ENCODE measurements at regions not wholly inside any gene's neighbourhood (a gene's known extent, or its start where the extent isn't known, plus 50 kb on each side); places are given as distances from the start of the nearest gene placed in this dataset.

GRCh38 chr17:14715561-14715960 lies 414.7 kb downstream of the HS3ST3B1 start:
- no peak for DNase-seq (ENCODE audit: extremely low spot score, insufficient read length, low read depth)
- FAIRE-seq, result no peak

DNA sequence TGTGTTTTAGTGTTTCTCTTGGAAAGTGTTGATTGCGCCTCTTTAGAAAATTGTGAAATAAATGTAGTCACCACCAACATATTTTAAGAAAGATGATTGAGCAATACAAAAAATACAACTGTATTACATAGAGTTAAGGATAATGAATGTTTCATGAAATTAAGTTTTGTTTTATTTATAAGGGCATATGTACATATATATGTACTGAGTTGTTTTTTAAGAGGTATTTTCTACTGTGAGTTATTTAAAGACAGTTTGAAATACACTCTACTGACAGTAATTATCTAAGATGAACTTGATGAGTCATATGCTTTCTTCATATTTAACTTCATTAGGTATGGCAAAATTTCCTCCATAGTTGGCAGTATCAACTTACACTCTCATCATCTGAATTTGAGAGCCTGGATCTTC lies 411.7 kb downstream of the HS3ST3B1 start:
- no peak for FAIRE-seq
- no peak for DNase-seq (ENCODE audit: extremely low spot score, insufficient read length, low read depth)

DNA sequence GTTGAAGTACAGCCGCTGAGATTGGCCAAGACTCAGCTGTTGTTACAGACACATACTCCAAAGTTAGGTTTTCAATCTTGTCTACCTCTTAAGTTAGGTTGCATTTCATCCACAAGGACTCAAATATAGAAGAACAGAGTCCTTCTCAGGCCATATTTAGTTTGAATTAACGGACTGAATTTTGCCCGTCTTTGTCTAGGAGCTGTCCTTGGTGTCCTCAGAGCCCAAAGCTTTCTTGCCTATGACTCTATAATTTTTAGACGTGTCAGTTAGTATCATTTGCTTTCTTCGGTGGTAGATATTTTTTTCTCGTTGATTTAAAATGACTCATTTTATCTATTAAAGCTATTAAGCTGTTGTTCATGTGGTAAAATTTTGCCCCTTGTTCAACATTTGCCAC lies 403.2 kb downstream of the HS3ST3B1 start:
- DNase-seq (ENCODE audit: extremely low spot score, insufficient read length, low read depth) (no peak), FAIRE-seq (no peak)

DNA sequence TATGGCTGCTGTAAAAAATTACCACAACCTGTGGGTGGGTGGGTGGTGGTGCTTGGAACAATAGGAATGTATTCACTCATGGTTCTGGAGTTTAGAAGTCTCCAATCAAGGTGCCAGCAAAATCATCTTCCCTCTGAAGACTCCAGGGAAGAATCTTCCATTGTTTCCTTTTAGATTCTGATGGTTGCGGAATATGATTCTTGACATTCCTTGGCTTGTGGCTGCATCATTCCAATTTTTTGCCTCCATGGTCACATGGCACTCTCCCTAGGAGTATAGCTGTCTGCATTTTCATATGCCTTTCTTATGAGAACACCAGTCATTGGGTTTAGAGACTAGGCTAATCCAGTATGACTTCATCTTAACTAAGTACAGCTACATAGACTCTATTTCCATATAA lies 401.0 kb downstream of the HS3ST3B1 start:
- FAIRE-seq, result no peak
- DNase-seq (ENCODE audit: extremely low spot score, insufficient read length, low read depth), result no peak

DNA sequence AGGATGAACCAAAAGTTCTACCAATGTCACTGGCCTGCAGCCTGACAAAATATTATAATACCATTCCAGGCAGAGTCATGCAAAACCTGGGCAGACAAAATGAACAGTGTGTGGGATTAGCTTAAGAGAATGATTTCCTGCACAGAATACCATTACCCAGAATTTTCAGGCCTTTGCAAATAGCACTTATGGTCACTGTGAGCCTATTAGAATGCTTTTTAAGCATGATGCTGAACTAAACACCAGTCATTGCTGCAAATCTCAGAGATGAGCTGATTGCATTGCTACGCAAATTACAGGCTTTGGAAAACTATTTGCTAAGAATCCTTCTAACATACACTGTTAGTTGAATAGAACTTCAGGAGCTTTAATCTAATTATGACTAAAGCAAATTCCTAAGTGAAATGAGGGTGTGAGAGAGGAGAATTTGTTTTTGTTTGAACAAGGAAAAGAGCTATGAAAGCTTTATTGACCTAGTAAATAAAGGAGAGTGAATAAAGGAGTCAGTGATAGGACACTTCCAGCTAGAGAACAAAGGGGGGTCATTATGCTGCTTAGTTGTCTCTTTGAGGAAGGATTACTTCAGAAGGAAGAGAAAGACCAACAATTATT lies 398.8 kb downstream of the HS3ST3B1 start:
- FAIRE-seq, result no peak
- no peak for DNase-seq (ENCODE audit: extremely low spot score, insufficient read length, low read depth)

- DNase-seq (ENCODE audit: extremely low spot score, insufficient read length, low read depth) (no peak), FAIRE-seq (no peak)
Observed at GRCh38 chr17:14693382-14693781, 392.5 kb downstream of the HS3ST3B1 start.

GRCh38 chr17:14690704-14691103 lies 389.8 kb downstream of the HS3ST3B1 start:
- no peak for FAIRE-seq

GRCh38 chr17:14688134-14688533 lies 387.3 kb downstream of the HS3ST3B1 start:
- FAIRE-seq, result no peak
- DNase-seq (ENCODE audit: extremely low spot score, insufficient read length, low read depth), result no peak

More at GRCh38 chr17:14690704-14691103, 389.8 kb downstream of the HS3ST3B1 start:
- DNase-seq (ENCODE audit: extremely low spot score, insufficient read length, low read depth), result no peak

- FAIRE-seq (no peak), DNase-seq (ENCODE audit: extremely low spot score, insufficient read length, low read depth) (no peak)
Observed at GRCh38 chr17:14672830-14673229, 371.9 kb downstream of the HS3ST3B1 start.

DNA sequence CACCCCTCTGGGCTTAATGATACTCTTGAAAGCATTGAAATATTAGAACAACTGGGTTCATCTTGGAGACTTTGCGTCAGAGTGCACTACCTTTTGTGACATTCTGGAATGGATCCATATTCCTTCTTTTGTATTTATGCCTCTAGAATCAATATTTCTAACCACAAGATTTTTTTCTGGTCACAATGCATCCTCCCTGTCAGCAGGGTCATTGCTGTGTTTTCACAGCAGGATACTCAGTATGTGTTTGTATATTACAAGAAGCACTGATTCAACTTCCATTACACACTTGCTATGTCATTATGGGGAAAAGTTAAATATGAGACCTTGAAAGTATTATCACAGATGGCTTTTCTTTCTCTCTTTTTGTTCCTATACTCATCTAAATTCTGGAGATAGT lies 370.0 kb downstream of the HS3ST3B1 start:
- no peak for FAIRE-seq
- no peak for DNase-seq (ENCODE audit: extremely low spot score, insufficient read length, low read depth)

DNA sequence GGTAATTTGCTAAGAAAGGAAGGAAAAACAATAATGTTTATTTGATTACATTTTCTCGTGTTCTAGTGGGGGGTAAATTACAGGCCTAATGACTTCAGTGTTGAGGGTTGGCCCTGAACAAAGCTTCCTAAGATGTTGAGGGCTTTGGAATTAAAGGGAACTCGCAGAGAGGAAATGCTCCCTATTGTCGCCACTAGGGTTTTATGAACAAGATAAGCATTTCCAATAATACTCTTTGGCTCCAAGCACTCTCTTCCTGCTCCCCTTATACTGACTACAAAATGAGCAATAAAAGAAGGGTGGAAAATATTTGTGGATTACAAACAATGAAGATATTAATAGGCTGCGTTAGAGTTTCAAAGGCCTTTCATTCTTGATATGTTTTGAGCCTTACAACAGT lies 363.6 kb downstream of the HS3ST3B1 start:
- FAIRE-seq (no peak), DNase-seq (ENCODE audit: extremely low spot score, insufficient read length, low read depth) (no peak)

- no peak for DNase-seq (ENCODE audit: extremely low spot score, insufficient read length, low read depth)
- no peak for FAIRE-seq
Observed at GRCh38 chr17:14641117-14641516, 340.2 kb downstream of the HS3ST3B1 start.

DNA sequence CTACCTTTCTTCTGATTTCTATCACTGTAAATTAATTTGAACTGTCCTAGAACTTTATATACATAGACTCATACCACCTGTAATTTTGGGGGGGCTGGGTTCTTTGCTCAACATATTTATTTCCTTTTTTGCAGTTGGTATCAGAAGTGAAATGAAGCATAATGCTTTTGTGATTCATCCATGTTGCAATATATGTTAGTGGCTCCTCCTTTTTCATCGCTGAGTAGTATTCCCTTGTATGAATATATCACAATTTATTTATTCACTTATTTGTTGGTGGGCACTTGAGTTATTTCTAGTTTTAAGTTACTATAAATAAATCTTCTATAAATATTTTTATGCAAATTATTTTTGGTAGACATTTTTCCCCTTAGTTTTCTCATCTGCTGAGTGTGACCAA lies 336.4 kb downstream of the HS3ST3B1 start:
- FAIRE-seq, result no peak
- no peak for DNase-seq (ENCODE audit: extremely low spot score, insufficient read length, low read depth)

- FAIRE-seq (no peak), DNase-seq (ENCODE audit: extremely low spot score, insufficient read length, low read depth) (no peak)
Observed at GRCh38 chr17:14630621-14631020, 329.7 kb downstream of the HS3ST3B1 start.

- no peak for FAIRE-seq
- DNase-seq (ENCODE audit: extremely low spot score, insufficient read length, low read depth), result no peak
Observed at GRCh38 chr17:14630046-14630445, 329.2 kb downstream of the HS3ST3B1 start.

DNA sequence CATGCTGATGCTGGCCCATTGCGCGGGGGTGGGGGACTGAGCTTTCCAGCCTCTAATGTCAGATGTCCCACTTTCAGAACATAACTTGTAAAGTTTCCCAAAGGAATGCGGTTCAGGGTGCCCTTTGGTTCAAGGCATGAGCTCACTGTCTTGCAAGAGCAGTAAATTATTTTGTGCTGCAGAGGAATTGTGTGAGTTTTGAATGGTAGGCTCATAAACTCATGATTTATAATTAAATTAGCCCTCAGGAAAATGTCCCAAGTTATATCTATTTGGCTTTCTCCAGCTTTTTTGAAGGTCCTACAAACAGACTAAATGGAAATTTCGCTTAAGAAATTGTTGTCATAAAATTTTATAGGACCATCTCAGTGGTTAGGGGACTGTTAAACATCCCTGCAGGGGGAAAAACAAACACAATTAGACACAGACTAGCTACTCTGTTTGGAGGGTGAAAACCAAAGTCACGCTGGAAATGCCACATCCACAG lies 321.8 kb downstream of the HS3ST3B1 start:
- FAIRE-seq (no peak), DNase-seq (ENCODE audit: extremely low spot score, insufficient read length, low read depth) (no peak)

DNA sequence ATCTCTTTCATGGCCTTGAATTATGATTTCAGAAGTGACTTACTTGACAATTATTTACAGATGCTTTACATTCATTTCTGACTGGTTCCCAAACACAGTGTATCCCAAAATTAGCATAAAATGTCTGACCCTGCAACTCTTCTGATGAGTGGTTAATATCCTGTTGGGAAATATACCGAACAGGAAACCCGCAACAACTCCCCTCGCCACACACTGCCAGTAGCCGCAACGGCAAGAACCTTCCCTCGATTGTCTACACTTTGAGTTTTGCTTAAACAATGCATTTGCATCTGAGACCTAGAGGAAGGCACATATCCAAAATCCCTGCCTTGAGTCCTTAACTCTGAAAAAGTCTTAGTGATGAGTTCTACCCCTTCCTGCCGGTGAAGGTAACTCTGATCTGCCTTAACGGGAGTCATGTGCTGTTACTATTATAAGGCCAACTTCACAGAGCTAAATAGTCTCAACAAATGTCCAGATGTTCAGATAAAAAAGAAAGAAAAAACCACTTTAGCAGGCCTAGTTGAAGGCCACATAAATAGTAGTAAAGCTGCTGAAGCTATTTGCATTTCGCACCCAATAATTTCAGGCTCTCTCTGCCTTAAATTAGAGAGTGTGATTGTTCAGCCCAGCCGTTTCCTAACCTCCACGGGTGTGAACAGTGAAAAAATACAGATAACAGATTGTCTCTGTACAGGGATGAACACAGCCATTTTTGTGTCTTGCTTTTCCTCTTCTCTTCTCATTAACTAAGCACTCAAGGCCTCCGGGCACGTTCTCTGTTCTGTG lies 321.1 kb downstream of the HS3ST3B1 start:
- DNase-seq (ENCODE audit: extremely low spot score, insufficient read length, low read depth), result no peak
- no peak for FAIRE-seq

GRCh38 chr17:14619821-14620220 lies 318.9 kb downstream of the HS3ST3B1 start:
- FAIRE-seq (no peak), DNase-seq (ENCODE audit: extremely low spot score, insufficient read length, low read depth) (no peak)

- no peak for FAIRE-seq
- no peak for DNase-seq (ENCODE audit: extremely low spot score, insufficient read length, low read depth)
Observed at GRCh38 chr17:14616528-14616927, 315.6 kb downstream of the HS3ST3B1 start.

GRCh38 chr17:14605267-14605599 lies 304.4 kb downstream of the HS3ST3B1 start:
- no peak for FAIRE-seq
- DNase-seq (ENCODE audit: extremely low spot score, insufficient read length, low read depth), result no peak

DNA sequence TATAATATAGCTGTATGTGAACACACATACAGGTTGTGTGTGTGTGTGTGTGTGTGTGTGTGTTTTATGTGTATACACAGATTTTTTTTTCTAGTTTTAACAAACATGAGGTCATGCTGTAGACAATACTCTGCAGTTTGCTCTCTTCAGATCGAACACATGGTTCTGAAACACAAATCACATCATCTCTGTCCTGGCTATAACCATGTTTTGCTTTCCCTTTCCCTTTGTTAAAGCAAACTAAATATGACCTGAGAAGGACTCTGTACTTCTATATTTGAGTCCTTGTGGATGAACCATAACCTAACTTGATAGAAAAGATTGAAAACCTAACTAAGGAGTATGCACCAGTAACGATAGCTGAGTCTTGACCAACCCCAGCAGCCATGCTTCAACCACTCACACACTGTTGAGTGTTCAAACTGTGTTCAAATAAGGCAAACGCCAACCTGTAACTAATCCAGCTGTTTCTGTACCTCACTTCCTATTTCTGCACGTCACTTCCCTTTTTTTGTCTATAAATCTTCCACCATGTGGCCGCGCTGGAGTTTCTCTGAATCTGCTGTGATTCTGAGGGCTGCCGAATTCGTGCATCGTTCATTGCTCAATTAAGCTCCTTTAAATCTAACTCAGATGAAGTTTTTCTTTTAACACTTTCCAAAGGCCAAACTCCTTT lies 303.8 kb downstream of the HS3ST3B1 start:
- FAIRE-seq (no peak), DNase-seq (ENCODE audit: extremely low spot score, insufficient read length, low read depth) (no peak)

All from GM18507 (cell line).